SK-N-SH (cell line): ENCODE measurements at regions not wholly inside any gene's neighbourhood (a gene's known extent, or its start where the extent isn't known, plus 50 kb on each side); places are given as distances from the start of the nearest gene placed in this dataset.

Experiments
- CTCF ChIA-PET: fragments of 300-600, 350-600 bp; formaldehyde crosslinking; extraction: SDS; loops from one replicate; lab custom pipeline; 2021; lab: Yijun Ruan, JAX
- POLR2A ChIA-PET: fragments of 350-600 bp; sonication (Branson Sonifier 250); formaldehyde crosslinking; extraction: SDS; loops from one replicate; lab custom pipeline; 2020; ENCODE audit warnings: antibody characterized with exemption, inconsistent platforms; lab: Yijun Ruan, JAX
- DNase-seq: peaks from one replicate; pipeline ENCODE4 v3.0.0; 2012
- H2AFZ ChIP-seq: fragments of 200-600 bp; sonication (generic); 2 replicates; pipeline ENCODE4 v1.8.1; 2016; ENCODE audit warnings: antibody characterized with exemption, mild to moderate bottlenecking, low read depth
- H3F3A ChIP-seq: fragments of 200-600 bp; sonication (generic); replicated peaks from 2 replicates; pipeline ENCODE3; 2016; ENCODE audit warnings: antibody characterized with exemption, mild to moderate bottlenecking; ENCODE audit not compliant: insufficient read depth
- H3K27ac ChIP-seq, 2 experiments: fragments of 200-500 bp in 1 of 2; fragments of 200-600 bp in 1 of 2; sonication (Bioruptor generic) in 1 of 2; sonication (generic), shearing (Covaris generic) in 1 of 2; 2 replicates each; pipeline versions ENCODE4 v1.5.1 to v1.6.1; 2014 to 2016; ENCODE audit warnings: low read depth in 2 of 2, inconsistent platforms in 1 of 2, low read length in 1 of 2, mild to moderate bottlenecking in 1 of 2, mixed read lengths in 1 of 2
- H3K27me3 ChIP-seq: fragments of 200-600 bp; sonication (generic), shearing (Covaris generic); 2 replicates; pipeline ENCODE4 v1.6.1; 2016; ENCODE audit warnings: mixed run types; ENCODE audit not compliant: insufficient read depth
- H3K36me3 ChIP-seq, 2 experiments: fragments of 200-500 bp in 1 of 2; fragments of 200-600 bp in 1 of 2; sonication (Bioruptor generic) in 1 of 2; sonication (generic) in 1 of 2; replicated peaks in 1 of 2; 2 replicates each; pipeline versions ENCODE3 to v1.5.1; 2014 to 2016; ENCODE audit warnings: low read length in 1 of 2, mild to moderate bottlenecking in 1 of 2; ENCODE audit not compliant: insufficient read depth in 2 of 2, control insufficient read depth in 1 of 2
- H3K4me1 ChIP-seq, 2 experiments: fragments of 200-500 bp in 1 of 2; fragments of 200-600 bp in 1 of 2; sonication (Bioruptor generic) in 1 of 2; sonication (generic), shearing (Covaris generic) in 1 of 2; 2 replicates each; pipeline versions ENCODE4 v1.5.1 to v1.6.1; 2014 to 2016; ENCODE audit warnings: low read depth in 1 of 2, low read length in 1 of 2, mixed run types in 1 of 2; ENCODE audit not compliant: insufficient read depth in 2 of 2, control insufficient read depth in 1 of 2
- H3K4me2 ChIP-seq: fragments of 200-600 bp; sonication (generic), shearing (Covaris generic); 2 replicates; pipeline ENCODE4 v1.6.1; 2017; ENCODE audit warnings: mixed run types
- H3K4me3 ChIP-seq, 2 experiments: fragments of 200-500 bp in 1 of 2; fragments of 200-600 bp in 1 of 2; sonication (Bioruptor generic) in 1 of 2; sonication (generic), shearing (Covaris generic) in 1 of 2; 2 replicates each; pipeline versions ENCODE4 v1.5.1 to v1.8.1; 2014 to 2016; ENCODE audit warnings: low read depth in 2 of 2, inconsistent platforms in 1 of 2, low read length in 1 of 2, mild to moderate bottlenecking in 1 of 2, mixed read lengths in 1 of 2, moderate library complexity in 1 of 2
- H3K79me2 ChIP-seq: fragments of 200-600 bp; sonication (generic); 2 replicates; pipeline ENCODE4 v1.8.1; 2017; ENCODE audit warnings: mild to moderate bottlenecking; ENCODE audit not compliant: insufficient read depth
- H3K9ac ChIP-seq: fragments of 200-600 bp; sonication (generic); 2 replicates; pipeline ENCODE4 v1.6.1; 2017; ENCODE audit warnings: mixed run types
- H3K9me2 ChIP-seq: fragments of 200-600 bp; sonication (generic); 2 replicates; pipeline ENCODE4 v1.6.1; 2017; ENCODE audit warnings: mixed run types
- H3K9me3 ChIP-seq: fragments of 200-600 bp; sonication (generic); 2 replicates; pipeline ENCODE4 v1.6.1; 2017; ENCODE audit warnings: mixed run types, mild to moderate bottlenecking, moderate library complexity
- H4K20me1 ChIP-seq: fragments of 200-600 bp; sonication (generic); 2 replicates; pipeline ENCODE4 v1.6.1; 2017; ENCODE audit warnings: mild to moderate bottlenecking, mixed run types; ENCODE audit not compliant: insufficient read depth
- EP300 ChIP-seq, 2 experiments: IDR thresholded peaks; 2 replicates each; pipeline versions ENCODE4 v1.4.0 to v1.6.1; 2012; ENCODE audit warnings: borderline replicate concordance in 1 of 2, low read depth in 1 of 2, low read length in 1 of 2
- GATA2 ChIP-seq: sonication (generic); formaldehyde crosslinking; IDR thresholded peaks from 2 replicates; pipeline ENCODE4 v1.5.0; 2020; ENCODE audit warnings: mild to moderate bottlenecking, missing genetic modification reagents
- NFIC ChIP-seq: IDR thresholded peaks from 2 replicates; pipeline ENCODE4 v1.4.0; 2012; ENCODE audit warnings: borderline replicate concordance
- POLR2AphosphoS5 ChIP-seq: IDR thresholded peaks from 2 replicates; pipeline ENCODE4 v1.6.1; 2012; ENCODE audit warnings: low read depth, low read length
- RAD21 ChIP-seq: IDR thresholded peaks from 2 replicates; pipeline ENCODE4 v1.6.1; 2012; ENCODE audit warnings: mild to moderate bottlenecking, low read length
- RCOR1 ChIP-seq: fragments of 150-350 bp; IDR thresholded peaks from 2 replicates; pipeline ENCODE4 v1.6.1; 2017; ENCODE audit warnings: antibody characterized with exemption, low read length
- SMC3 ChIP-seq: IDR thresholded peaks from 2 replicates; pipeline ENCODE4 v1.6.1; 2012; ENCODE audit warnings: low read depth, low read length, improper control_type of control experiment
- TCF12 ChIP-seq: IDR thresholded peaks from 2 replicates; pipeline ENCODE4 v1.4.0; 2012
- WGBS: methylation state at CpG from one replicate; pipeline ENCODE4 v1.1.6; 2017; ENCODE audit warnings: low lambda C conversion rate; 5-methylcytosine and 5-hydroxymethylcytosine counted together
- TF ChIP-seq, protein P1 (sequence below): IDR thresholded peaks from 2 replicates; pipeline ENCODE4 v1.4.0; 2012; ENCODE audit warnings: low read depth, borderline replicate concordance
- TF ChIP-seq, protein P2 (sequence below): IDR thresholded peaks from 2 replicates; pipeline ENCODE4 v1.4.0; 2012; ENCODE audit warnings: low read depth
- TF ChIP-seq, protein P3 (sequence below): fragments of 150-350 bp; IDR thresholded peaks from 2 replicates; pipeline ENCODE4 v1.6.1; 2016; ENCODE audit warnings: mild to moderate bottlenecking, low read depth, low read length
- TF ChIP-seq, protein P4 (sequence below): IDR thresholded peaks from 2 replicates; pipeline ENCODE4; 2012
- TF ChIP-seq, protein P5 (sequence below): IDR thresholded peaks from 2 replicates; pipeline ENCODE4 v1.4.0; 2012; ENCODE audit warnings: low read depth, borderline replicate concordance
- TF ChIP-seq, protein P6 (sequence below): fragments of 200-600 bp; sonication (generic); IDR thresholded peaks from 2 replicates; pipeline ENCODE4 v1.6.1; 2017; ENCODE audit warnings: antibody characterized with exemption, mild to moderate bottlenecking, moderate library complexity

DNA sequence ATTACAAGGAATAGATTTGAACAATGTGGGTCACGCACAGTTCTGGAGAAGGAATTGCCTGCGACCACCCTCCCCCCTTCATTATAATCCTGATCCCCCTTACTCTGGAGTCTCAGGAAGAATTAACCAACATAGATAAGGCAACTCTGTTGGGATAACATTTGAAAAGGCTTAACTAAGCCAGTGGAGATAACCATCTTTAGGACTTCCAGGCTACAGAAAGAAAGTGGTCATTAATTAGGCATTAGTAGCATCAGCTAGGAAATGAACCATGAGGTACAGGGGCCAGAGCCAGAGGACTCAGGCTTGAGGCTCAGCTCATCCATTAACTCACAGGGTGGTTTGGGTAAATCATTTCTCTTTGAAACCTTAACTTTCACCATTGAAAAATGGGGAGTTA lies 720.0 kb upstream of the API5 start:
- CTCF ChIA-PET: interaction anchor here (0.8 to 0.9 kb wide), 2 partner anchors 65 to 1131 kb away, joined by 3 read pairs; no protein-coding TSS in a partner anchor

DNA sequence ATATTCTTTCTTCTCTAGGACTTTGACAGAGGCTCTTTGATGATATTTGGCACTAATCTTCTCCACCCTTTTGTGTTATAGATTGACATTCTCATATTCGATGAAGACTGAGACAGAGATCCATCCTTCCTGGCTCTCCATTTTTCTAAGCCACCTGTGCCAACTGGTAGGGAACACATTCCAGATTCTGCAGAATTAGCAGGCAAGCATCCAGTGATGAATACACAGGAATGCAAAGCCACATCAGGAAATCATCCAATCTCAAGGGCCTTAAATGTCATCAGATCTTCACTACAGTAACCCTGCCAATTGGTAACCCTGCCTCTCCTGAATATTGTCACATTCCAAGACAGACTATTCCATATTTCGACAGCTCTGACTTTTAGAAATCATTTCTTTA lies 718.4 kb upstream of the API5 start:
- H3K4me3 ChIP-seq: no peak overlapping the region
- CTCF ChIA-PET: no interaction called here
- no peaks in the 10 kb centered on the region for H3K9me2 ChIP-seq
- TF ChIP-seq POLR2AphosphoS5 (no peak), RCOR1 (no peak), SMC3 (no peak), EP300 (IDR thresholded peaks at IDR 0.05; ENCODE audit: borderline replicate concordance in 1 of 2, low read depth in 1 of 2, low read length in 1 of 2) (no peak), NFIC (no peak), TCF12 (no peak), RAD21 (no peak)
- TF ChIP-seq, protein P1, sequence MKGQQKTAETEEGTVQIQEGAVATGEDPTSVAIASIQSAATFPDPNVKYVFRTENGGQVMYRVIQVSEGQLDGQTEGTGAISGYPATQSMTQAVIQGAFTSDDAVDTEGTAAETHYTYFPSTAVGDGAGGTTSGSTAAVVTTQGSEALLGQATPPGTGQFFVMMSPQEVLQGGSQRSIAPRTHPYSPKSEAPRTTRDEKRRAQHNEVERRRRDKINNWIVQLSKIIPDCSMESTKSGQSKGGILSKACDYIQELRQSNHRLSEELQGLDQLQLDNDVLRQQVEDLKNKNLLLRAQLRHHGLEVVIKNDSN: no peak
- TF ChIP-seq, protein P2, sequence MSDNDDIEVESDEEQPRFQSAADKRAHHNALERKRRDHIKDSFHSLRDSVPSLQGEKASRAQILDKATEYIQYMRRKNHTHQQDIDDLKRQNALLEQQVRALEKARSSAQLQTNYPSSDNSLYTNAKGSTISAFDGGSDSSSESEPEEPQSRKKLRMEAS: no peak
- TF ChIP-seq, protein P3, sequence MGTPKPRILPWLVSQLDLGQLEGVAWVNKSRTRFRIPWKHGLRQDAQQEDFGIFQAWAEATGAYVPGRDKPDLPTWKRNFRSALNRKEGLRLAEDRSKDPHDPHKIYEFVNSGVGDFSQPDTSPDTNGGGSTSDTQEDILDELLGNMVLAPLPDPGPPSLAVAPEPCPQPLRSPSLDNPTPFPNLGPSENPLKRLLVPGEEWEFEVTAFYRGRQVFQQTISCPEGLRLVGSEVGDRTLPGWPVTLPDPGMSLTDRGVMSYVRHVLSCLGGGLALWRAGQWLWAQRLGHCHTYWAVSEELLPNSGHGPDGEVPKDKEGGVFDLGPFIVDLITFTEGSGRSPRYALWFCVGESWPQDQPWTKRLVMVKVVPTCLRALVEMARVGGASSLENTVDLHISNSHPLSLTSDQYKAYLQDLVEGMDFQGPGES: no peak
- TF ChIP-seq, protein P4, sequence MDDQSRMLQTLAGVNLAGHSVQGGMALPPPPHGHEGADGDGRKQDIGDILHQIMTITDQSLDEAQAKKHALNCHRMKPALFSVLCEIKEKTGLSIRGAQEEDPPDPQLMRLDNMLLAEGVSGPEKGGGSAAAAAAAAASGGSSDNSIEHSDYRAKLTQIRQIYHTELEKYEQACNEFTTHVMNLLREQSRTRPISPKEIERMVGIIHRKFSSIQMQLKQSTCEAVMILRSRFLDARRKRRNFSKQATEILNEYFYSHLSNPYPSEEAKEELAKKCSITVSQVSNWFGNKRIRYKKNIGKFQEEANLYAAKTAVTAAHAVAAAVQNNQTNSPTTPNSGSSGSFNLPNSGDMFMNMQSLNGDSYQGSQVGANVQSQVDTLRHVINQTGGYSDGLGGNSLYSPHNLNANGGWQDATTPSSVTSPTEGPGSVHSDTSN: no peak
- TF ChIP-seq, protein P5, sequence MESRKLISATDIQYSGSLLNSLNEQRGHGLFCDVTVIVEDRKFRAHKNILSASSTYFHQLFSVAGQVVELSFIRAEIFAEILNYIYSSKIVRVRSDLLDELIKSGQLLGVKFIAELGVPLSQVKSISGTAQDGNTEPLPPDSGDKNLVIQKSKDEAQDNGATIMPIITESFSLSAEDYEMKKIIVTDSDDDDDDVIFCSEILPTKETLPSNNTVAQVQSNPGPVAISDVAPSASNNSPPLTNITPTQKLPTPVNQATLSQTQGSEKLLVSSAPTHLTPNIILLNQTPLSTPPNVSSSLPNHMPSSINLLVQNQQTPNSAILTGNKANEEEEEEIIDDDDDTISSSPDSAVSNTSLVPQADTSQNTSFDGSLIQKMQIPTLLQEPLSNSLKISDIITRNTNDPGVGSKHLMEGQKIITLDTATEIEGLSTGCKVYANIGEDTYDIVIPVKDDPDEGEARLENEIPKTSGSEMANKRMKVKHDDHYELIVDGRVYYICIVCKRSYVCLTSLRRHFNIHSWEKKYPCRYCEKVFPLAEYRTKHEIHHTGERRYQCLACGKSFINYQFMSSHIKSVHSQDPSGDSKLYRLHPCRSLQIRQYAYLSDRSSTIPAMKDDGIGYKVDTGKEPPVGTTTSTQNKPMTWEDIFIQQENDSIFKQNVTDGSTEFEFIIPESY: no peak
- TF ChIP-seq, all 33 proteins: peak for 0
- no peak overlapping the region for H3K9ac ChIP-seq
- H3K79me2 ChIP-seq: no peaks in the 10 kb centered on the region
- H3K27ac ChIP-seq: no peak overlapping the region
- H4K20me1 ChIP-seq: no peaks in the 10 kb centered on the region
- H3F3A ChIP-seq: no peaks in the 10 kb centered on the region
- H3K4me2 ChIP-seq: no peak overlapping the region
- no peaks in the 10 kb centered on the region for H3K36me3 ChIP-seq
- no peak overlapping the region for H2AFZ ChIP-seq
- peaks cover 0 to 3% of the 10 kb centered on the region in 2 experiments; a peak in 1 of 4 replicates for H3K4me1 ChIP-seq
- DNase-seq: no peak
- POLR2A ChIA-PET: no interaction called here
- no peaks in the 10 kb centered on the region for H3K27me3 ChIP-seq
- 9% methylated on average over 2 of the region's 2 CpGs for WGBS
- H3K9me3 ChIP-seq: no peaks in the 10 kb centered on the region

More for the DNA sequence above, 720.0 kb upstream of the API5 start:
- Histone ChIP-seq H3K27me3 (no peaks in the 10 kb centered on the region), H3K9ac (no peak overlapping the region), H3K4me2 (no peak overlapping the region), H4K20me1 (no peaks in the 10 kb centered on the region), H2AFZ (no peak overlapping the region), H3K79me2 (no peaks in the 10 kb centered on the region), H3K9me3 (no peaks in the 10 kb centered on the region), H3K27ac (no peak overlapping the region), H3K9me2 (no peaks in the 10 kb centered on the region), H3F3A (no peaks in the 10 kb centered on the region), H3K36me3 (no peaks in the 10 kb centered on the region), H3K4me1 (peaks cover 0 to 3% of the 10 kb centered on the region in 2 experiments; a peak in 1 of 4 replicates), H3K4me3 (no peak overlapping the region)
- POLR2A ChIA-PET: no interaction called here
- 24% methylated on average over 2 of the region's 2 CpGs for WGBS
- DNase-seq: peak; percentile 7
- TF ChIP-seq GATA2: peak; percentile 57; the same call in 1 of the 2 replicates
- TF ChIP-seq, protein P6, sequence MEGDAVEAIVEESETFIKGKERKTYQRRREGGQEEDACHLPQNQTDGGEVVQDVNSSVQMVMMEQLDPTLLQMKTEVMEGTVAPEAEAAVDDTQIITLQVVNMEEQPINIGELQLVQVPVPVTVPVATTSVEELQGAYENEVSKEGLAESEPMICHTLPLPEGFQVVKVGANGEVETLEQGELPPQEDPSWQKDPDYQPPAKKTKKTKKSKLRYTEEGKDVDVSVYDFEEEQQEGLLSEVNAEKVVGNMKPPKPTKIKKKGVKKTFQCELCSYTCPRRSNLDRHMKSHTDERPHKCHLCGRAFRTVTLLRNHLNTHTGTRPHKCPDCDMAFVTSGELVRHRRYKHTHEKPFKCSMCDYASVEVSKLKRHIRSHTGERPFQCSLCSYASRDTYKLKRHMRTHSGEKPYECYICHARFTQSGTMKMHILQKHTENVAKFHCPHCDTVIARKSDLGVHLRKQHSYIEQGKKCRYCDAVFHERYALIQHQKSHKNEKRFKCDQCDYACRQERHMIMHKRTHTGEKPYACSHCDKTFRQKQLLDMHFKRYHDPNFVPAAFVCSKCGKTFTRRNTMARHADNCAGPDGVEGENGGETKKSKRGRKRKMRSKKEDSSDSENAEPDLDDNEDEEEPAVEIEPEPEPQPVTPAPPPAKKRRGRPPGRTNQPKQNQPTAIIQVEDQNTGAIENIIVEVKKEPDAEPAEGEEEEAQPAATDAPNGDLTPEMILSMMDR: no peak
- TF ChIP-seq, all 33 proteins: peak for 1
